ENCODE measurements at regions not wholly inside any gene's neighbourhood (a gene's known extent, or its start where the extent isn't known, plus 50 kb on each side); places are given as distances from the start of the nearest gene placed in this dataset.

DNA sequence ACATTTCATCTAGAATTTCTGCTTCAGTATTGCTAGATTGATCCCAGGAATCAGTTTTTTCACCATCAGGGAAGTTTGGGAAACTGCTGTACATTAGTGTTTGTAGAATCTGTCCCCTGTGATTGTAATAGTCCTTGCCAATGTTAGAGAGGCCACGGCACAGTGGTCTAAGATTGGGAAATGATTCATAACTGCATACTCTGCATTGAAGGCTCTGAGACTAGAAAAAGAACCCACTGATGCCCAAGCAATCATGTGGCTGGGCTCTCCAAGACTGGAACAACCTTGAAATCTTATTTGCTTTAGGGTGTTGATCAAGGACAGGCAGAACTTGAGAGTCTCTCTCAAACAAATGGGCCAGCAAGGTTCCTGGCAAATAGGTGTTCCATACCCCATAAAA is 245.6 kb upstream of the LRTM1 start:
- Histone ChIP-seq H3K27ac (ENCODE audit: low read length) (no peak overlapping the region), H2AFZ (ENCODE audit: low read length) (no peak overlapping the region)
- TF ChIP-seq EZH2phosphoT487 (IDR thresholded peaks at IDR 0.05; ENCODE audit: low read length), result no peak
- no peak for TF ChIP-seq EZH2 (optimal IDR thresholded peaks at IDR 0.05; ENCODE audit: low read depth, low read length)
- TF ChIP-seq, protein P1, sequence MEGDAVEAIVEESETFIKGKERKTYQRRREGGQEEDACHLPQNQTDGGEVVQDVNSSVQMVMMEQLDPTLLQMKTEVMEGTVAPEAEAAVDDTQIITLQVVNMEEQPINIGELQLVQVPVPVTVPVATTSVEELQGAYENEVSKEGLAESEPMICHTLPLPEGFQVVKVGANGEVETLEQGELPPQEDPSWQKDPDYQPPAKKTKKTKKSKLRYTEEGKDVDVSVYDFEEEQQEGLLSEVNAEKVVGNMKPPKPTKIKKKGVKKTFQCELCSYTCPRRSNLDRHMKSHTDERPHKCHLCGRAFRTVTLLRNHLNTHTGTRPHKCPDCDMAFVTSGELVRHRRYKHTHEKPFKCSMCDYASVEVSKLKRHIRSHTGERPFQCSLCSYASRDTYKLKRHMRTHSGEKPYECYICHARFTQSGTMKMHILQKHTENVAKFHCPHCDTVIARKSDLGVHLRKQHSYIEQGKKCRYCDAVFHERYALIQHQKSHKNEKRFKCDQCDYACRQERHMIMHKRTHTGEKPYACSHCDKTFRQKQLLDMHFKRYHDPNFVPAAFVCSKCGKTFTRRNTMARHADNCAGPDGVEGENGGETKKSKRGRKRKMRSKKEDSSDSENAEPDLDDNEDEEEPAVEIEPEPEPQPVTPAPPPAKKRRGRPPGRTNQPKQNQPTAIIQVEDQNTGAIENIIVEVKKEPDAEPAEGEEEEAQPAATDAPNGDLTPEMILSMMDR (IDR thresholded peaks at IDR 0.05; ENCODE audit: low read length), result no peak

GRCh38 chr3:55172913-55173312 is 245.1 kb upstream of the LRTM1 start:
- TF ChIP-seq, protein P1 (IDR thresholded peaks at IDR 0.05; ENCODE audit: low read length), result no peak
- TF ChIP-seq EZH2phosphoT487 (IDR thresholded peaks at IDR 0.05; ENCODE audit: low read length) (no peak), EZH2 (optimal IDR thresholded peaks at IDR 0.05; ENCODE audit: low read depth, low read length) (no peak)
- no peak for DNase-seq
- Histone ChIP-seq H3K4me1 (ENCODE audit: low read length) (no peaks in the 10 kb centered on the region), H3K9ac (ENCODE audit: low read length) (no peak overlapping the region), H3K4me2 (ENCODE audit: low read depth, low read length) (no peak overlapping the region), H4K20me1 (ENCODE audit: insufficient read depth, low read length) (no peaks in the 10 kb centered on the region), H3K79me2 (ENCODE audit: low read length) (no peaks in the 10 kb centered on the region), H2AFZ (ENCODE audit: low read length) (no peak overlapping the region), H3K27me3 (replicated peaks; ENCODE audit: insufficient read depth, low read length) (no peaks in the 10 kb centered on the region), H3F3A (ENCODE audit: insufficient read depth, low read length) (no peaks in the 10 kb centered on the region), H3K9me2 (replicated peaks; ENCODE audit: insufficient read depth, low read length) (no peaks in the 10 kb centered on the region), H3K4me3 (ENCODE audit: low read length) (no peak overlapping the region), H3K36me3 (replicated peaks; ENCODE audit: insufficient read depth, low read length) (no peaks in the 10 kb centered on the region), H3K9me3 (replicated peaks; ENCODE audit: insufficient read depth, low read length) (no peaks in the 10 kb centered on the region), H3K27ac (ENCODE audit: low read length) (no peak overlapping the region)

More for the DNA sequence above, 245.6 kb upstream of the LRTM1 start:
- H3K9me3 ChIP-seq (replicated peaks; ENCODE audit: insufficient read depth, low read length), result no peaks in the 10 kb centered on the region
- H3K9ac ChIP-seq (ENCODE audit: low read length), result no peak overlapping the region
- no peaks in the 10 kb centered on the region for H3K79me2 ChIP-seq (ENCODE audit: low read length)
- no peak overlapping the region for H3K4me2 ChIP-seq (ENCODE audit: low read depth, low read length)
- H3K4me1 ChIP-seq (ENCODE audit: low read length), result no peaks in the 10 kb centered on the region
- H4K20me1 ChIP-seq (ENCODE audit: insufficient read depth, low read length), result no peaks in the 10 kb centered on the region
- DNase-seq, result no peak
- no peaks in the 10 kb centered on the region for H3F3A ChIP-seq (ENCODE audit: insufficient read depth, low read length)
- H3K27me3 ChIP-seq (replicated peaks; ENCODE audit: insufficient read depth, low read length), result no peaks in the 10 kb centered on the region
- no peak overlapping the region for H3K4me3 ChIP-seq (ENCODE audit: low read length)
- H3K9me2 ChIP-seq (replicated peaks; ENCODE audit: insufficient read depth, low read length), result no peaks in the 10 kb centered on the region
- no peaks in the 10 kb centered on the region for H3K36me3 ChIP-seq (replicated peaks; ENCODE audit: insufficient read depth, low read length)

GRCh38 chr3:55170444-55170843 is 242.6 kb upstream of the LRTM1 start:
- DNase-seq, result no peak
- TF ChIP-seq EZH2 (optimal IDR thresholded peaks at IDR 0.05; ENCODE audit: low read depth, low read length) (no peak), EZH2phosphoT487 (IDR thresholded peaks at IDR 0.05; ENCODE audit: low read length) (no peak)
- TF ChIP-seq, protein P1 (IDR thresholded peaks at IDR 0.05; ENCODE audit: low read length), result no peak
- no peaks in the 10 kb centered on the region for H3F3A ChIP-seq (ENCODE audit: insufficient read depth, low read length)
- H3K27me3 ChIP-seq (replicated peaks; ENCODE audit: insufficient read depth, low read length), result no peaks in the 10 kb centered on the region
- no peak overlapping the region for H2AFZ ChIP-seq (ENCODE audit: low read length)
- H3K9me2 ChIP-seq (replicated peaks; ENCODE audit: insufficient read depth, low read length), result no peaks in the 10 kb centered on the region
- H4K20me1 ChIP-seq (ENCODE audit: insufficient read depth, low read length), result no peaks in the 10 kb centered on the region
- no peaks in the 10 kb centered on the region for H3K79me2 ChIP-seq (ENCODE audit: low read length)
- no peaks in the 10 kb centered on the region for H3K9me3 ChIP-seq (replicated peaks; ENCODE audit: insufficient read depth, low read length)
- H3K4me2 ChIP-seq (ENCODE audit: low read depth, low read length), result no peak overlapping the region
- no peak overlapping the region for H3K27ac ChIP-seq (ENCODE audit: low read length)
- no peaks in the 10 kb centered on the region for H3K36me3 ChIP-seq (replicated peaks; ENCODE audit: insufficient read depth, low read length)
- H3K4me1 ChIP-seq (ENCODE audit: low read length), result no peaks in the 10 kb centered on the region
- no peak overlapping the region for H3K4me3 ChIP-seq (ENCODE audit: low read length)
- H3K9ac ChIP-seq (ENCODE audit: low read length), result no peak overlapping the region
